ENCODE measurements at regions not wholly inside any gene's neighbourhood (a gene's known extent, or its start where the extent isn't known, plus 50 kb on each side); places are given as distances from the start of the nearest gene placed in this dataset.

DNA sequence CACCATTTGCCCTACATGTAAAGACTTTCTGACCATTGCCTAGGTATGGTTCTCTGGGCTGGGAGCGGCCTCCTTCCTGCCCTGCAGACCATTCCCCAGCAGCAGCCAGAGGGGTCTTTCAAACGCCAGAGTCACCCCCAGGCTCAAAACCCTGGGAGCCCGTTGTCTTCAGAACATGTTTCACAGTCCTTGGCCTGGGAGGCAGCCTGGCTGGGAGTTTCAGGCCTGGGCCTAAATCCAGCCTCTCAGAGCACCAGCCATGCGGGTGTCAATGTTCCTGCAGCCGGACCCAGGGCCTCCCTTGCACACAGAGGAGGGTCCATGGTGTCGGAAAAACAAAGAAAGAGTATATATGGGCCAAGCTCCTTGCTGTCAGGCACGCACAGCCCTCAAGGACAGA, 145.2 kb upstream of the FOXD4L5 start:
- TF ChIP-seq EZH2phosphoT487 (IDR thresholded peaks at IDR 0.05; ENCODE audit: borderline replicate concordance), result no peak
- TF ChIP-seq, protein P1, sequence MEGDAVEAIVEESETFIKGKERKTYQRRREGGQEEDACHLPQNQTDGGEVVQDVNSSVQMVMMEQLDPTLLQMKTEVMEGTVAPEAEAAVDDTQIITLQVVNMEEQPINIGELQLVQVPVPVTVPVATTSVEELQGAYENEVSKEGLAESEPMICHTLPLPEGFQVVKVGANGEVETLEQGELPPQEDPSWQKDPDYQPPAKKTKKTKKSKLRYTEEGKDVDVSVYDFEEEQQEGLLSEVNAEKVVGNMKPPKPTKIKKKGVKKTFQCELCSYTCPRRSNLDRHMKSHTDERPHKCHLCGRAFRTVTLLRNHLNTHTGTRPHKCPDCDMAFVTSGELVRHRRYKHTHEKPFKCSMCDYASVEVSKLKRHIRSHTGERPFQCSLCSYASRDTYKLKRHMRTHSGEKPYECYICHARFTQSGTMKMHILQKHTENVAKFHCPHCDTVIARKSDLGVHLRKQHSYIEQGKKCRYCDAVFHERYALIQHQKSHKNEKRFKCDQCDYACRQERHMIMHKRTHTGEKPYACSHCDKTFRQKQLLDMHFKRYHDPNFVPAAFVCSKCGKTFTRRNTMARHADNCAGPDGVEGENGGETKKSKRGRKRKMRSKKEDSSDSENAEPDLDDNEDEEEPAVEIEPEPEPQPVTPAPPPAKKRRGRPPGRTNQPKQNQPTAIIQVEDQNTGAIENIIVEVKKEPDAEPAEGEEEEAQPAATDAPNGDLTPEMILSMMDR (conservative IDR thresholded peaks at IDR 0.05; ENCODE audit: low read length), result no peak
